HEK293 (cell line): ENCODE measurements at regions not wholly inside any gene's neighbourhood (a gene's known extent, or its start where the extent isn't known, plus 50 kb on each side); places are given as distances from the start of the nearest gene placed in this dataset.

Source experiments
- CTCF ChIA-PET: fragments of 350-600 bp; formaldehyde crosslinking; extraction: SDS; loops from one replicate; lab custom pipeline; 2021; ENCODE audit warnings: antibody characterized with exemption; lab: Yijun Ruan, JAX
- POLR2A ChIA-PET: fragments of 300-600 bp; formaldehyde crosslinking; extraction: SDS; loops from one replicate; lab custom pipeline; 2020; ENCODE audit warnings: antibody characterized with exemption, inconsistent platforms; lab: Yijun Ruan, JAX
- H3K27ac ChIP-seq: fragments of 200-500 bp; sonication (Bioruptor generic); 2 replicates; pipeline ENCODE4 v1.5.1; 2014; ENCODE audit warnings: low read depth, low read length, control low read depth, inconsistent platforms; ENCODE audit errors: extremely low read depth
- H3K36me3 ChIP-seq, 2 experiments: fragments of 200-500 bp in 1 of 2; sonication (Bioruptor generic) in 1 of 2; 1 replicate in 1 of 2; 2 replicates in 1 of 2; pipeline ENCODE4 v1.5.1; 2014 to 2017; ENCODE audit warnings: inconsistent platforms in 2 of 2, low read length in 2 of 2; ENCODE audit not compliant: control insufficient read depth in 2 of 2, insufficient read depth in 1 of 2
- H3K4me1 ChIP-seq: fragments of 200-500 bp; sonication (Bioruptor generic); 2 replicates; pipeline ENCODE4 v1.5.1; 2014; ENCODE audit warnings: mild to moderate bottlenecking, low read length, inconsistent platforms; ENCODE audit not compliant: control insufficient read depth, insufficient read depth
- H3K4me3 ChIP-seq: 2 replicates; pipeline ENCODE4 v1.5.1; 2011; ENCODE audit warnings: low read depth, mild to moderate bottlenecking, control low read depth, low read length, moderate library complexity
- H3K9me3 ChIP-seq: fragments of 200-500 bp; sonication (Bioruptor generic); 2 replicates; pipeline ENCODE4 v1.5.1; 2014; ENCODE audit warnings: low read depth, low read length, inconsistent platforms; ENCODE audit not compliant: control insufficient read depth, insufficient read depth
- FEZF1 ChIP-seq: fragments of 450-650 bp; formaldehyde crosslinking; IDR thresholded peaks from 2 replicates; pipeline ENCODE4 v1.5.1; 2016; ENCODE audit warnings: missing biosample characterization, missing genetic modification characterization
- HOXC10 ChIP-seq: sonication (generic); formaldehyde crosslinking; IDR thresholded peaks from 2 replicates; pipeline ENCODE4 v1.8.1; 2023; ENCODE audit warnings: mild to moderate bottlenecking, missing genetic modification reagents
- HOXD13 ChIP-seq: sonication (generic); formaldehyde crosslinking; IDR thresholded peaks from 2 replicates; pipeline ENCODE4 v1.8.0; 2022; ENCODE audit warnings: missing genetic modification reagents, borderline replicate concordance
- KLF1 ChIP-seq: fragments of 450-650 bp; formaldehyde crosslinking; IDR thresholded peaks from 2 replicates; pipeline ENCODE4 v1.5.1; 2016; ENCODE audit warnings: missing biosample characterization, missing genetic modification characterization
- MEIS1 ChIP-seq: sonication (generic); formaldehyde crosslinking; IDR thresholded peaks from 2 replicates; pipeline ENCODE4 v1.8.1; 2022; ENCODE audit warnings: missing genetic modification reagents, mild to moderate bottlenecking, borderline replicate concordance
- SCRT2 ChIP-seq: fragments of 450-650 bp; formaldehyde crosslinking; IDR thresholded peaks from 2 replicates; pipeline ENCODE4 v1.5.1; 2016; ENCODE audit warnings: missing biosample characterization, missing genetic modification characterization
- TCF7L2 ChIP-seq: IDR thresholded peaks from 2 replicates; pipeline ENCODE4 v1.6.1; 2011; ENCODE audit warnings: low read depth, mild to moderate bottlenecking, inconsistent platforms, low read length, moderate library complexity, borderline replicate concordance
- ZFP41 ChIP-seq: fragments of 450-650 bp; formaldehyde crosslinking; IDR thresholded peaks from 2 replicates; pipeline ENCODE4 v1.5.1; 2016; ENCODE audit warnings: missing biosample characterization, missing genetic modification characterization, borderline replicate concordance
- ZNF133 ChIP-seq: fragments of 450-650 bp; formaldehyde crosslinking; IDR thresholded peaks from 2 replicates; pipeline ENCODE4 v1.5.1; 2016; ENCODE audit warnings: missing biosample characterization, missing genetic modification characterization
- ZNF23 ChIP-seq: fragments of 450-650 bp; formaldehyde crosslinking; IDR thresholded peaks from 2 replicates; pipeline ENCODE4 v1.5.1; 2016; ENCODE audit warnings: missing biosample characterization, missing genetic modification characterization, borderline replicate concordance
- ZNF404 ChIP-seq: fragments of 450-650 bp; formaldehyde crosslinking; IDR thresholded peaks from 2 replicates; pipeline ENCODE4 v1.5.1; 2017; ENCODE audit warnings: missing biosample characterization, missing genetic modification characterization
- ZNF426 ChIP-seq: fragments of 450-650 bp; formaldehyde crosslinking; IDR thresholded peaks from 2 replicates; pipeline ENCODE4 v1.5.1; 2017; ENCODE audit warnings: missing biosample characterization, missing genetic modification characterization, mild to moderate bottlenecking, inconsistent platforms, moderate library complexity
- ZNF48 ChIP-seq: fragments of 450-650 bp; formaldehyde crosslinking; IDR thresholded peaks from 2 replicates; pipeline ENCODE4 v1.5.1; 2016; ENCODE audit warnings: missing biosample characterization, missing genetic modification characterization
- ZNF560 ChIP-seq: fragments of 450-650 bp; formaldehyde crosslinking; IDR thresholded peaks from 2 replicates; pipeline ENCODE4 v1.5.1; 2017; ENCODE audit warnings: missing biosample characterization, missing genetic modification characterization, borderline replicate concordance
- ZNF571 ChIP-seq: fragments of 450-650 bp; formaldehyde crosslinking; IDR thresholded peaks from 2 replicates; pipeline ENCODE4 v1.5.0; 2017; ENCODE audit warnings: missing biosample characterization, missing genetic modification characterization
- ZNF610 ChIP-seq: fragments of 450-650 bp; formaldehyde crosslinking; IDR thresholded peaks from 2 replicates; pipeline ENCODE4 v1.5.1; 2016; ENCODE audit warnings: missing biosample characterization, missing genetic modification characterization, borderline replicate concordance
- ZNF623 ChIP-seq: fragments of 450-650 bp; formaldehyde crosslinking; IDR thresholded peaks from 2 replicates; pipeline ENCODE4 v1.5.1; 2016; ENCODE audit warnings: missing biosample characterization, missing genetic modification characterization
- ZNF837 ChIP-seq: fragments of 450-650 bp; formaldehyde crosslinking; IDR thresholded peaks from 2 replicates; pipeline ENCODE4 v1.5.1; 2016; ENCODE audit warnings: missing biosample characterization, missing genetic modification characterization
- ZSCAN16 ChIP-seq: fragments of 450-650 bp; formaldehyde crosslinking; IDR thresholded peaks from 2 replicates; pipeline ENCODE4 v1.5.1; 2016; ENCODE audit warnings: missing biosample characterization, missing genetic modification characterization
- ZSCAN5A ChIP-seq: fragments of 450-650 bp; formaldehyde crosslinking; IDR thresholded peaks from 2 replicates; pipeline ENCODE4 v1.5.1; 2016; ENCODE audit warnings: missing biosample characterization, missing genetic modification characterization
- TF ChIP-seq, protein P1 (sequence below): fragments of 450-650 bp; formaldehyde crosslinking; IDR thresholded peaks from 2 replicates; pipeline ENCODE4 v1.5.1; 2016; ENCODE audit warnings: missing biosample characterization, missing genetic modification characterization, borderline replicate concordance
- TF ChIP-seq, protein P2 (sequence below): fragments of 450-650 bp; formaldehyde crosslinking; IDR thresholded peaks from 2 replicates; pipeline ENCODE4 v1.5.1; 2016; ENCODE audit warnings: missing biosample characterization, missing genetic modification characterization
- TF ChIP-seq, protein P3 (sequence below): fragments of 450-650 bp; formaldehyde crosslinking; IDR thresholded peaks from 2 replicates; pipeline ENCODE4 v1.5.1; 2016; ENCODE audit warnings: missing biosample characterization, missing genetic modification characterization
- TF ChIP-seq, protein P4 (sequence below): fragments of 450-650 bp; formaldehyde crosslinking; IDR thresholded peaks from 2 replicates; pipeline ENCODE4 v1.5.1; 2016; ENCODE audit warnings: missing biosample characterization, missing genetic modification characterization

GRCh38 chr3:178397202-178397601 is 139.0 kb upstream of the KCNMB2 start:
- ChIA-PET CTCF (interaction anchor here (1.0 kb wide), 1 partner anchor 11 kb away, joined by 3 read pairs; no protein-coding TSS in a partner anchor), POLR2A (no interaction called here)
- no peaks in the 10 kb centered on the region for H3K4me1 ChIP-seq
- no peaks in the 10 kb centered on the region for H3K36me3 ChIP-seq
- no peak for TF ChIP-seq ZNF837 (tag by site-specific recombination)
- TF ChIP-seq ZNF48 (tag by site-specific recombination) = no peak
- TF ChIP-seq, protein P1, sequence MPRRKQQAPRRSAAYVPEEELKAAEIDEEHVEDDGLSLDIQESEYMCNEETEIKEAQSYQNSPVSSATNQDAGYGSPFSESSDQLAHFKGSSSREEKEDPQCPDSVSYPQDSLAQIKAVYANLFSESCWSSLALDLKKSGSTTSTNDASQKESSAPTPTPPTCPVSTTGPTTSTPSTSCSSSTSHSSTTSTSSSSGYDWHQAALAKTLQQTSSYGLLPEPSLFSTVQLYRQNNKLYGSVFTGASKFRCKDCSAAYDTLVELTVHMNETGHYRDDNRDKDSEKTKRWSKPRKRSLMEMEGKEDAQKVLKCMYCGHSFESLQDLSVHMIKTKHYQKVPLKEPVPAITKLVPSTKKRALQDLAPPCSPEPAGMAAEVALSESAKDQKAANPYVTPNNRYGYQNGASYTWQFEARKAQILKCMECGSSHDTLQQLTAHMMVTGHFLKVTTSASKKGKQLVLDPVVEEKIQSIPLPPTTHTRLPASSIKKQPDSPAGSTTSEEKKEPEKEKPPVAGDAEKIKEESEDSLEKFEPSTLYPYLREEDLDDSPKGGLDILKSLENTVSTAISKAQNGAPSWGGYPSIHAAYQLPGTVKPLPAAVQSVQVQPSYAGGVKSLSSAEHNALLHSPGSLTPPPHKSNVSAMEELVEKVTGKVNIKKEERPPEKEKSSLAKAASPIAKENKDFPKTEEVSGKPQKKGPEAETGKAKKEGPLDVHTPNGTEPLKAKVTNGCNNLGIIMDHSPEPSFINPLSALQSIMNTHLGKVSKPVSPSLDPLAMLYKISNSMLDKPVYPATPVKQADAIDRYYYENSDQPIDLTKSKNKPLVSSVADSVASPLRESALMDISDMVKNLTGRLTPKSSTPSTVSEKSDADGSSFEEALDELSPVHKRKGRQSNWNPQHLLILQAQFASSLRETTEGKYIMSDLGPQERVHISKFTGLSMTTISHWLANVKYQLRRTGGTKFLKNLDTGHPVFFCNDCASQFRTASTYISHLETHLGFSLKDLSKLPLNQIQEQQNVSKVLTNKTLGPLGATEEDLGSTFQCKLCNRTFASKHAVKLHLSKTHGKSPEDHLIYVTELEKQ (tag by site-specific recombination) = no peak
- TF ChIP-seq HOXC10 (CRISPR knock-in tag) = no peak
- TF ChIP-seq ZNF623 (tag by site-specific recombination) = no peak
- TF ChIP-seq ZFP41 (tag by site-specific recombination) = no peak
- TF ChIP-seq ZNF610 (tag by site-specific recombination) = no peak
- TF ChIP-seq ZSCAN5A (tag by site-specific recombination) = no peak
- no peak for TF ChIP-seq KLF1
- TF ChIP-seq ZNF571 (tag by site-specific recombination) = no peak
- TF ChIP-seq FEZF1 (tag by site-specific recombination) = no peak
- TF ChIP-seq SCRT2 = no peak
- no peak for TF ChIP-seq ZNF426 (tag by site-specific recombination)
- no peak for TF ChIP-seq MEIS1 (CRISPR knock-in tag)
- TF ChIP-seq TCF7L2 = no peak
- no peak for TF ChIP-seq ZNF133 (tag by site-specific recombination)
- no peak for TF ChIP-seq HOXD13 (CRISPR knock-in tag)
- TF ChIP-seq, protein P2, sequence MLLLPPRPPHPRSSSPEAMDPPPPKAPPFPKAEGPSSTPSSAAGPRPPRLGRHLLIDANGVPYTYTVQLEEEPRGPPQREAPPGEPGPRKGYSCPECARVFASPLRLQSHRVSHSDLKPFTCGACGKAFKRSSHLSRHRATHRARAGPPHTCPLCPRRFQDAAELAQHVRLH (tag by site-specific recombination) = no peak
- no peak overlapping the region for H3K4me3 ChIP-seq
- no peak overlapping the region for H3K27ac ChIP-seq
- H3K9me3 ChIP-seq = no peaks in the 10 kb centered on the region

DNA sequence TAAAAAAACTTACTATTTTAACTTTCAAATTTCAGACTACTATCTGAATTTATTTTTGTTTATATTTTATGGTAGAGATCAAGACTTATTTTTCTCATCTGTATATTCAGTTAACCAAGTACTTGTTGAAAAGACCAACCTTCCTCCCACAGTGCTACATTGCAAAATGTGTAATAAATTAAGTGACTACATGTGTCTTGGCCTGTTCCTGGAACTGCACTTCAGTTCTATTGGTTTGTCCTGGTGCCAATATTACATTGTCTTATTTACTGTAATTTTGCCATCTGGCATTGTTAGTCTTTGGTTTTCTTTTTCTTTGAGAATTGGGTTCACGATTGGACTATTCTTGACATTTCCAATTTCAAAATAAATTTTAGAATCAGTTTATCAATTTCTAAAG is 138.4 kb upstream of the KCNMB2 start:
- Histone ChIP-seq H3K4me3 (no peak overlapping the region), H3K4me1 (no peaks in the 10 kb centered on the region), H3K9me3 (no peaks in the 10 kb centered on the region), H3K27ac (no peak overlapping the region), H3K36me3 (no peaks in the 10 kb centered on the region)
- ChIA-PET CTCF (no interaction called here), POLR2A (no interaction called here)
- TF ChIP-seq, protein P3, sequence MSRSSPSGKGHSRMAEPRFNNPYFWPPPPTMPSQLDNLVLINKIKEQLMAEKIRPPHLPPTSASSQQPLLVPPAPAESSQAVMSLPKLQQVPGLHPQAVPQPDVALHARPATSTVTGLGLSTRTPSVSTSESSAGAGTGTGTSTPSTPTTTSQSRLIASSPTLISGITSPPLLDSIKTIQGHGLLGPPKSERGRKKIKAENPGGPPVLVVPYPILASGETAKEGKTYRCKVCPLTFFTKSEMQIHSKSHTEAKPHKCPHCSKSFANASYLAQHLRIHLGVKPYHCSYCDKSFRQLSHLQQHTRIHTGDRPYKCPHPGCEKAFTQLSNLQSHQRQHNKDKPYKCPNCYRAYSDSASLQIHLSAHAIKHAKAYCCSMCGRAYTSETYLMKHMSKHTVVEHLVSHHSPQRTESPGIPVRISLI (tag by site-specific recombination) = no peak
- no peak for TF ChIP-seq ZNF560 (tag by site-specific recombination)
- no peak for TF ChIP-seq ZNF23 (tag by site-specific recombination)
- no peak for TF ChIP-seq ZSCAN16
- no peak for TF ChIP-seq ZNF404
- TF ChIP-seq, protein P4, sequence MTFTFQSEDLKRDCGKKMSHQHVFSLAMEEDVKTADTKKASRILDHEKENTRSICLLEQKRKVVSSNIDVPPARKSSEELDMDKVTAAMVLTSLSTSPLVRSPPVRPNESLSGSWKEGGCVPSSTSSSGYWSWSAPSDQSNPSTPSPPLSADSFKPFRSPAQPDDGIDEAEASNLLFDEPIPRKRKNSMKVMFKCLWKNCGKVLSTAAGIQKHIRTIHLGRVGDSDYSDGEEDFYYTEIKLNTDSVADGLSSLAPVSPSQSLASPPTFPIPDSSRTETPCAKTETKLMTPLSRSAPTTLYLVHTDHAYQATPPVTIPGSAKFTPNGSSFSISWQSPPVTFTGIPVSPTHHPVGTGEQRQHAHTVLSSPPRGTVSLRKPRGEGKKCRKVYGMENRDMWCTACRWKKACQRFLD (tag by site-specific recombination) = no peak
